ENCODE measurements at regions not wholly inside any gene's neighbourhood (a gene's known extent, or its start where the extent isn't known, plus 50 kb on each side); places are given as distances from the start of the nearest gene placed in this dataset.

DNA sequence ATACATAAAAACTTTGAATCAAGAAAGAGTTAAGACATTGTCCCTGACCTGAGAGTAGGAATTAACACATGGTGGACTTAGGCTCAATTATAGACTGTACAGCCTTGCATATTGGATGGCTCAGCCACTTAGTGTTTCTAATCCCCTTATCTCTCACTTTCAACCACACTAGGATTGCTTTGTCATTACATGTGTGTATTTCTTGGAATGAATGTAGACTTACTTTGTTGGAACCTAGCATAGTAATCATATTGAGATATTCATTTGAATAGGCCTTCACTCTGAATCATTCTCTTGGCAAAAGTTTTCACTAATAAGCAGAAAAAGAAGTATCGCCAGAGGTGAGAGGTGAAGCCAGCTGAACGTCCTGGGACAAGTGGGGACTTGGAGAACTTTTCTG lies 1973.9 kb upstream of the FLRT2 start:
- no peaks in the 10 kb centered on the region for H3K9me2 ChIP-seq (ENCODE audit: insufficient read depth, low read length)
- intact Hi-C loops (cut with micrococcal nuclease; ENCODE audit: unreplicated experiment), result no loop called here
- no peak for DNase-seq (ENCODE audit: low spot score)
- H3K9me3 ChIP-seq (ENCODE audit: low read length), result 0 out of 2 replicates have a peak, but pooled peaks cover 4% of the 10 kb centered on the region
- no peaks in the 10 kb centered on the region for H3K79me2 ChIP-seq (ENCODE audit: insufficient read depth, low read depth, low read length)
- H3K4me3 ChIP-seq (ENCODE audit: low read depth, low read length, poor library complexity, severe bottlenecking), result no peak overlapping the region
- no peak overlapping the region for H3K27ac ChIP-seq (ENCODE audit: low read depth, low read length, poor library complexity, severe bottlenecking)
- POLR2A ChIA-PET, result no interaction called here
- TF ChIP-seq, protein P1, sequence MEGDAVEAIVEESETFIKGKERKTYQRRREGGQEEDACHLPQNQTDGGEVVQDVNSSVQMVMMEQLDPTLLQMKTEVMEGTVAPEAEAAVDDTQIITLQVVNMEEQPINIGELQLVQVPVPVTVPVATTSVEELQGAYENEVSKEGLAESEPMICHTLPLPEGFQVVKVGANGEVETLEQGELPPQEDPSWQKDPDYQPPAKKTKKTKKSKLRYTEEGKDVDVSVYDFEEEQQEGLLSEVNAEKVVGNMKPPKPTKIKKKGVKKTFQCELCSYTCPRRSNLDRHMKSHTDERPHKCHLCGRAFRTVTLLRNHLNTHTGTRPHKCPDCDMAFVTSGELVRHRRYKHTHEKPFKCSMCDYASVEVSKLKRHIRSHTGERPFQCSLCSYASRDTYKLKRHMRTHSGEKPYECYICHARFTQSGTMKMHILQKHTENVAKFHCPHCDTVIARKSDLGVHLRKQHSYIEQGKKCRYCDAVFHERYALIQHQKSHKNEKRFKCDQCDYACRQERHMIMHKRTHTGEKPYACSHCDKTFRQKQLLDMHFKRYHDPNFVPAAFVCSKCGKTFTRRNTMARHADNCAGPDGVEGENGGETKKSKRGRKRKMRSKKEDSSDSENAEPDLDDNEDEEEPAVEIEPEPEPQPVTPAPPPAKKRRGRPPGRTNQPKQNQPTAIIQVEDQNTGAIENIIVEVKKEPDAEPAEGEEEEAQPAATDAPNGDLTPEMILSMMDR (conservative IDR thresholded peaks at IDR 0.05; ENCODE audit: low read length), result no peak
- TF ChIP-seq EZH2phosphoT487 (IDR thresholded peaks at IDR 0.05; ENCODE audit: borderline replicate concordance, low read depth, low read length), result no peak
- H2AFZ ChIP-seq (ENCODE audit: low read length), result no peak overlapping the region
- no peaks in the 10 kb centered on the region for H3K4me1 ChIP-seq (ENCODE audit: insufficient read depth, low read length, poor library complexity, severe bottlenecking)
- CTCF ChIA-PET (ENCODE audit: unreplicated experiment), result no interaction called here
- H3K4me2 ChIP-seq (ENCODE audit: low read length), result no peak overlapping the region
- H4K20me1 ChIP-seq (ENCODE audit: insufficient read depth, low read length), result no peaks in the 10 kb centered on the region
- no peaks in the 10 kb centered on the region for H3K36me3 ChIP-seq (ENCODE audit: insufficient read depth, low read length)
- no TSS peak for BruUV-seq (replicated peaks)

- Histone ChIP-seq H3K36me3 (ENCODE audit: insufficient read depth, low read length) (no peaks in the 10 kb centered on the region), H3K4me1 (ENCODE audit: insufficient read depth, low read length, poor library complexity, severe bottlenecking) (no peaks in the 10 kb centered on the region), H3K4me3 (ENCODE audit: low read depth, low read length, poor library complexity, severe bottlenecking) (no peak overlapping the region), H3K27ac (ENCODE audit: low read depth, low read length, poor library complexity, severe bottlenecking) (no peak overlapping the region), H3K79me2 (ENCODE audit: insufficient read depth, low read depth, low read length) (no peaks in the 10 kb centered on the region), H3K4me2 (ENCODE audit: low read length) (no peak overlapping the region), H2AFZ (ENCODE audit: low read length) (no peak overlapping the region), H3K9me2 (ENCODE audit: insufficient read depth, low read length) (no peaks in the 10 kb centered on the region), H4K20me1 (ENCODE audit: insufficient read depth, low read length) (no peaks in the 10 kb centered on the region), H3K9me3 (ENCODE audit: low read length) (0 out of 2 replicates have a peak, but pooled peaks cover 4% of the 10 kb centered on the region)
- POLR2A ChIA-PET, result no interaction called here
- DNase-seq (ENCODE audit: low spot score), result no peak
- CTCF ChIA-PET (ENCODE audit: unreplicated experiment), result no interaction called here
- no TSS peak for BruUV-seq (replicated peaks)
- intact Hi-C loops (cut with micrococcal nuclease; ENCODE audit: unreplicated experiment), result no loop called here
- TF ChIP-seq, protein P1 (conservative IDR thresholded peaks at IDR 0.05; ENCODE audit: low read length), result no peak
- TF ChIP-seq EZH2phosphoT487 (IDR thresholded peaks at IDR 0.05; ENCODE audit: borderline replicate concordance, low read depth, low read length), result no peak
Measured at GRCh38 chr14:83556746-83557453, 1973.0 kb upstream of the FLRT2 start.

DNA sequence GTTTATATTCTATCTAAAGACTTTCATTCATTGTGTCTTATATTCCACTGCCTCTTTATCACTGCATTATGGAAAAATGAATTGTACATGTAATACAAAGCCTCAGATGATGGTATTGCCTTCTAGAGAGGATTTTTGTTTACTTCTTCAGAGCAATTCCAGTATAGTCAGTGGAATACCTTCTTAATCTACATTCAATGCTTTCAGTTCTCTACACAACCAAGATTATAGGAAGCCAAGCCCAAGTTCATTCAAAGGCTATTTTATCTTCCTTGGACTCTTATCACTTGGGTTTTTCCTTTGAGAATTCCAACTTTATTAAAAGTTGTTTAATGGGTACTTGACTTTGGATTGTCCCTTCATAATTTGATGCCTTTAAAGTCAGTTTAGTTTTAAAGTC lies 1971.0 kb upstream of the FLRT2 start:
- TF ChIP-seq, protein P1 (conservative IDR thresholded peaks at IDR 0.05; ENCODE audit: low read length), result no peak
- no peak for TF ChIP-seq EZH2phosphoT487 (IDR thresholded peaks at IDR 0.05; ENCODE audit: borderline replicate concordance, low read depth, low read length)

More for the DNA sequence above, 1971.0 kb upstream of the FLRT2 start:
- Histone ChIP-seq H3K36me3 (ENCODE audit: insufficient read depth, low read length) (no peaks in the 10 kb centered on the region), H3K4me3 (ENCODE audit: low read depth, low read length, poor library complexity, severe bottlenecking) (no peak overlapping the region), H3K79me2 (ENCODE audit: insufficient read depth, low read depth, low read length) (no peaks in the 10 kb centered on the region), H3K4me1 (ENCODE audit: insufficient read depth, low read length, poor library complexity, severe bottlenecking) (no peaks in the 10 kb centered on the region), H3K9me3 (ENCODE audit: low read length) (0 out of 2 replicates have a peak, but pooled peaks cover 4% of the 10 kb centered on the region), H3K9me2 (ENCODE audit: insufficient read depth, low read length) (no peaks in the 10 kb centered on the region), H2AFZ (ENCODE audit: low read length) (no peak overlapping the region), H3K27ac (ENCODE audit: low read depth, low read length, poor library complexity, severe bottlenecking) (no peak overlapping the region), H3K4me2 (ENCODE audit: low read length) (no peak overlapping the region), H4K20me1 (ENCODE audit: insufficient read depth, low read length) (no peaks in the 10 kb centered on the region)
- ChIA-PET CTCF (ENCODE audit: unreplicated experiment) (no interaction called here), POLR2A (no interaction called here)
- no peak for DNase-seq (ENCODE audit: low spot score)
- intact Hi-C loops (cut with micrococcal nuclease; ENCODE audit: unreplicated experiment), result no loop called here
- no TSS peak for BruUV-seq (replicated peaks)

Measured in OCI-LY7 (cell line).